PFSK-1 (cell line): ENCODE measurements at regions not wholly inside any gene's neighbourhood (a gene's known extent, or its start where the extent isn't known, plus 50 kb on each side); places are given as distances from the start of the nearest gene placed in this dataset.

ENCODE experiments used
- FOXP2 ChIP-seq: optimal IDR thresholded peaks from 2 replicates; pipeline ENCODE3; 2011; ENCODE audit warnings: borderline replicate concordance, control low read depth, inconsistent platforms; ENCODE audit not compliant: insufficient read depth; ENCODE audit errors: extremely low read length, extremely low read depth
- POLR2AphosphoS5 ChIP-seq: IDR thresholded peaks from 2 replicates; pipeline ENCODE4 v1.6.1; 2012; ENCODE audit warnings: low read depth, mild to moderate bottlenecking, control low read depth, low read length, moderate library complexity
- SIN3A ChIP-seq: IDR thresholded peaks from 2 replicates; pipeline ENCODE4 v1.6.1; 2012; ENCODE audit warnings: mild to moderate bottlenecking, low read length, moderate library complexity, borderline replicate concordance; ENCODE audit not compliant: insufficient read depth
- TF ChIP-seq, protein P1 (sequence below), 2 experiments: IDR thresholded peaks; 2 replicates each; pipeline versions ENCODE4 v1.6.1 to v1.8.0; 2011 to 2012; ENCODE audit warnings: low read depth in 2 of 2, low read length in 2 of 2, control low read depth in 1 of 2, inconsistent platforms in 1 of 2, mild to moderate bottlenecking in 1 of 2, moderate library complexity in 1 of 2; ENCODE audit not compliant: insufficient read depth in 1 of 2

DNA sequence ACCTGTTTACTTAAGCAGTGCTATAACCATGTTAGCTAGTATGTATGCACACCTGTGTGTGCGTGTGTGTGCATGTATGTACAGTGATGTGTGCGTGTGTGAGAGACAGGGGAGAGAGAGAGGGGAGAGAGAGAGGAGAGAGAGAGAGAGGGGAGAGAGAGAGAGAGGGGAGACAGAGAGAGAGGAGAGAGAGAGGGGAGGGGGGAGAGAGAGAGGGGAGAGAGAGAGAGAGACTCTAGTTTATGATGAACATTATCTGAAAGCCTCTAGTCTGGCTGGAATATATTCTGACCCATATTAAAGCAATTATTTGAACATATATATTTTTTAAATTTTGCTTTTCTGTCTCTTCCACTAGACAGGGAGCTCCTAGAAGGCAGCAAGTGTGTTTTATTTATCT lies 117.5 kb upstream of the CPEB4 start:
- TF ChIP-seq SIN3A (no peak), FOXP2 (no peak), POLR2AphosphoS5 (no peak)
- TF ChIP-seq, protein P1, sequence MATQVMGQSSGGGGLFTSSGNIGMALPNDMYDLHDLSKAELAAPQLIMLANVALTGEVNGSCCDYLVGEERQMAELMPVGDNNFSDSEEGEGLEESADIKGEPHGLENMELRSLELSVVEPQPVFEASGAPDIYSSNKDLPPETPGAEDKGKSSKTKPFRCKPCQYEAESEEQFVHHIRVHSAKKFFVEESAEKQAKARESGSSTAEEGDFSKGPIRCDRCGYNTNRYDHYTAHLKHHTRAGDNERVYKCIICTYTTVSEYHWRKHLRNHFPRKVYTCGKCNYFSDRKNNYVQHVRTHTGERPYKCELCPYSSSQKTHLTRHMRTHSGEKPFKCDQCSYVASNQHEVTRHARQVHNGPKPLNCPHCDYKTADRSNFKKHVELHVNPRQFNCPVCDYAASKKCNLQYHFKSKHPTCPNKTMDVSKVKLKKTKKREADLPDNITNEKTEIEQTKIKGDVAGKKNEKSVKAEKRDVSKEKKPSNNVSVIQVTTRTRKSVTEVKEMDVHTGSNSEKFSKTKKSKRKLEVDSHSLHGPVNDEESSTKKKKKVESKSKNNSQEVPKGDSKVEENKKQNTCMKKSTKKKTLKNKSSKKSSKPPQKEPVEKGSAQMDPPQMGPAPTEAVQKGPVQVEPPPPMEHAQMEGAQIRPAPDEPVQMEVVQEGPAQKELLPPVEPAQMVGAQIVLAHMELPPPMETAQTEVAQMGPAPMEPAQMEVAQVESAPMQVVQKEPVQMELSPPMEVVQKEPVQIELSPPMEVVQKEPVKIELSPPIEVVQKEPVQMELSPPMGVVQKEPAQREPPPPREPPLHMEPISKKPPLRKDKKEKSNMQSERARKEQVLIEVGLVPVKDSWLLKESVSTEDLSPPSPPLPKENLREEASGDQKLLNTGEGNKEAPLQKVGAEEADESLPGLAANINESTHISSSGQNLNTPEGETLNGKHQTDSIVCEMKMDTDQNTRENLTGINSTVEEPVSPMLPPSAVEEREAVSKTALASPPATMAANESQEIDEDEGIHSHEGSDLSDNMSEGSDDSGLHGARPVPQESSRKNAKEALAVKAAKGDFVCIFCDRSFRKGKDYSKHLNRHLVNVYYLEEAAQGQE (IDR thresholded peaks at IDR 0.05; ENCODE audit: insufficient read depth in 1 of 2, low read depth in 2 of 2, low read length in 2 of 2): no peak
